CD4-positive, alpha-beta T cell treated with Interleukin-2 at 100 ng/mL for 4 hours (primary cell): ENCODE measurements at regions not wholly inside any gene's neighbourhood (a gene's known extent, or its start where the extent isn't known, plus 50 kb on each side); places are given as distances from the start of the nearest gene placed in this dataset.
"Not testable (repeated sequence)": the region's sequence is repeated elsewhere in the genome, so short reads cannot be mapped to it uniquely, and the experiment has no call there.

ENCODE experiments used
- DNase-seq: peaks from one replicate; pipeline ENCODE4 v3.0.0-alpha.2; 2020; ENCODE audit warnings: low spot score

GRCh38 chr10:90032519-90032918, 331.1 kb downstream of the KIF20B start:
- DNase-seq: no peak

GRCh38 chr10:90034862-90035261, 333.5 kb downstream of the KIF20B start:
- not testable (repeated sequence) for DNase-seq

GRCh38 chr10:90041585-90041984, 340.2 kb downstream of the KIF20B start:
- no peak for DNase-seq

GRCh38 chr10:90042075-90042474, 340.7 kb downstream of the KIF20B start:
- DNase-seq: no peak

GRCh38 chr10:90047243-90047729, 345.9 kb downstream of the KIF20B start:
- no peak for DNase-seq

- no peak for DNase-seq
Measured at GRCh38 chr10:90051053-90051452, 349.7 kb downstream of the KIF20B start.

GRCh38 chr10:90051474-90051873, 350.1 kb downstream of the KIF20B start:
- no peak for DNase-seq

GRCh38 chr10:90062786-90063185, 361.4 kb downstream of the KIF20B start:
- no peak for DNase-seq

GRCh38 chr10:90064295-90064694, 362.9 kb downstream of the KIF20B start:
- DNase-seq: no peak

- no peak for DNase-seq
Measured at GRCh38 chr10:90066435-90066834, 365.0 kb downstream of the KIF20B start.

GRCh38 chr10:90075995-90076394, 374.6 kb downstream of the KIF20B start:
- no peak for DNase-seq

GRCh38 chr10:90079819-90080218, 378.4 kb downstream of the KIF20B start:
- no peak for DNase-seq

- not testable (repeated sequence) for DNase-seq
Measured at GRCh38 chr10:90086606-90087190, 385.3 kb downstream of the KIF20B start.

- no peak for DNase-seq
Measured at GRCh38 chr10:90087197-90088023, 386.0 kb downstream of the KIF20B start.

GRCh38 chr10:90088024-90088317, 386.6 kb downstream of the KIF20B start:
- DNase-seq: no peak

GRCh38 chr10:90089719-90090118, 388.3 kb downstream of the KIF20B start:
- no peak for DNase-seq

GRCh38 chr10:90096196-90096595, 394.8 kb downstream of the KIF20B start:
- DNase-seq: no peak

GRCh38 chr10:90107581-90107980, 406.2 kb downstream of the KIF20B start:
- DNase-seq: not testable (repeated sequence)

GRCh38 chr10:90111671-90112070, 410.3 kb downstream of the KIF20B start:
- no peak for DNase-seq

- DNase-seq: no peak
Measured at GRCh38 chr10:90112681-90113080, 411.3 kb downstream of the KIF20B start.

GRCh38 chr10:90118567-90118966, 417.2 kb downstream of the KIF20B start:
- DNase-seq: not testable (repeated sequence)

- DNase-seq: not testable (repeated sequence)
Measured at GRCh38 chr10:90119631-90120280, 418.4 kb downstream of the KIF20B start.
